WI38 (cell line): ENCODE measurements at regions not wholly inside any gene's neighbourhood (a gene's known extent, or its start where the extent isn't known, plus 50 kb on each side); places are given as distances from the start of the nearest gene placed in this dataset.

Source experiments
- H3K4me3 ChIP-seq: 2 replicates; pipeline ENCODE4 v1.5.1; 2011; ENCODE audit warnings: low read depth, mild to moderate bottlenecking, control low read depth, low read length
- CTCF ChIP-seq: IDR thresholded peaks from 2 replicates; pipeline ENCODE4 v1.5.1; 2012; ENCODE audit warnings: low read depth, mild to moderate bottlenecking, control low read depth, low read length

DNA sequence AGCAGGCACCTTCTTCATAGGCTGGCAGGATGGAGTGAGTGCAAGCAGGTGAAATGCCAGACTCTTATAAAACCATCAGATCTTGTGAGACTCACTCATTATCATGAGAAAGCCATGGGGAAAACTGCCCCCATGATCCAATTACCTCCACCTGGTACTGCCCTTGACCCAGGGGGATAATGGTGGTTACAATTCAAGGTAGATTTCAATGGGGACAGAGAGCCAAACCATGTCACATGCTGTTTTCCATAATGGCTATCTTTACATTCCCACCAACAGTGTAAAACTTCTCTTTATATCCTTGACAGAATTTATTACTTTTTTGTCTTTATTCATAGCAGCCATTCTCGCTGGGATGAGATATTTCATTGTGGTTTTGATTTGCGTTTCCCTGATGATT lies 663.0 kb upstream of the AGA start:
- H3K4me3 ChIP-seq = no peak overlapping the region
- TF ChIP-seq CTCF = no peak

- H3K4me3 ChIP-seq = no peak overlapping the region
- no peak for TF ChIP-seq CTCF
Measured at GRCh38 chr4:178136736-178137345, 694.6 kb upstream of the AGA start.

GRCh38 chr4:178137732-178138471 lies 695.7 kb upstream of the AGA start:
- H3K4me3 ChIP-seq = no peak overlapping the region
- no peak for TF ChIP-seq CTCF

GRCh38 chr4:178138491-178138890 lies 696.3 kb upstream of the AGA start:
- no peak for TF ChIP-seq CTCF
- H3K4me3 ChIP-seq = no peak overlapping the region

DNA sequence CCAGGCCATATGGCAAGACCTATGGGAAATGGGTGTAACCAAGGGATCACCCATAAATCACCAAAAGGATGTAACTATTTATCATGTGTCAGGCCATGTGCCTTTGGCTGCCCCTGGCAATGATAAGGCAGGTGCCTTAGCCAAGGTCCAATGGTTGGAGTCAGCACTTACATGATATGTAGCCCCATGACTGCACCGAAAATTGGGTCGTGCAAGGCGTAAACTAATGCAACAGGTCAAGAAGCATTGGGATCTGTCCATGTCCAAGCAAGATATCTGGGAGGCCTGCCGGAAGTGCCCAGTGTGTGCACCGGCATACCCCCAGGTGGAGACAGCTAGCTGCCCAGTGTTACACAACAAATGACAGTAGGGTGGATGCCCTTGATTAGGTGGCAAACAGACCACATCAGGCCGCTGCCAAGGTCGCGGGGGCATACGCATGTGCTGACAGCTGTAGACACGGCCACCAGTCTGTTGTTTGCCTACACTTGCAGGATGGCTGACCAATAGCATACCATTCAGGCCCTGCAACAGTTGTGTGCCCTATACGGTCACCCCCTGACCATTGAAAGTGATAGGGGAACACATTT lies 698.2 kb upstream of the AGA start:
- no peak for TF ChIP-seq CTCF
- H3K4me3 ChIP-seq = no peak overlapping the region

GRCh38 chr4:178142724-178143123 lies 700.5 kb upstream of the AGA start:
- no peak overlapping the region for H3K4me3 ChIP-seq
- no peak for TF ChIP-seq CTCF

DNA sequence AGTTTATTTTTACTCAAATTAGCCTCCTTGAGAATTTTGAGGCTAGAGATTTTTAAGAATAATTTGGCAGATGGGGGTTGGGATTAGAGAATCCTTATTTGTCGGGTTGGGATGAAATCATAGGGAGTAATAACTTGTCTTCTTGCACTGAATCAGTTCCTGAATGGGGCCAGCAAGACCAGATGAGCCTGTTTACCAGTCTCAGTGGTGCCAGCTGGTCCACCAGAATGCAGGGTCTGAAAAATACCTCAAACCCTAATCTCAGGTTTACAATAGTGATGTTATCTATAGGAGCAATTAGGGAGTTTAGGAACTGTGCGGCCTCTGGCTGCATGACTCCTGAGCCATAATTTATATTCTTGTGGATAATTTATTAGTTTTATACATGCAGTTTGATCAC lies 705.9 kb upstream of the AGA start:
- no peak overlapping the region for H3K4me3 ChIP-seq
- TF ChIP-seq CTCF = no peak
